ENCODE measurements at regions not wholly inside any gene's neighbourhood (a gene's known extent, or its start where the extent isn't known, plus 50 kb on each side); places are given as distances from the start of the nearest gene placed in this dataset.

GRCh38 chr3:110628650-110629301, 442.8 kb upstream of the NECTIN3 start:
- Histone ChIP-seq H3K9me3 (ENCODE audit: control insufficient read depth, low read length) (peaks cover under 1% of the 10 kb centered on the region), H3K4me3 (ENCODE audit: low read length) (no peak overlapping the region), H3K27me3 (ENCODE audit: control insufficient read depth, insufficient read depth, low read length, poor library complexity, severe bottlenecking) (no peaks in the 10 kb centered on the region), H3K4me1 (ENCODE audit: control insufficient read depth, insufficient read depth, low read length) (no peaks in the 10 kb centered on the region), H3K36me3 (ENCODE audit: control insufficient read depth, insufficient read depth, low read length) (no peaks in the 10 kb centered on the region), H3K27ac (ENCODE audit: low read depth, low read length) (no peak overlapping the region), H3K9ac (ENCODE audit: extremely low read depth, low read length, poor library complexity, severe bottlenecking) (no peak overlapping the region)
- H3K4me3 Mint-ChIP-seq = no peak overlapping the region
- no peak overlapping the region for H3K27ac Mint-ChIP-seq
- peaks cover 4% of the 10 kb centered on the region for H3K9me3 Mint-ChIP-seq
- H3K4me1 Mint-ChIP-seq = peaks cover 31% of the 10 kb centered on the region
- DNase-seq = no peak
- no peaks in the 10 kb centered on the region for H3K27me3 Mint-ChIP-seq (ENCODE audit: insufficient read depth)
- 88 to 93% methylated on average over 3 to 4 of the region's 4 CpGs for WGBS, 2 experiments (ENCODE audit: insufficient coverage in 1 of 2, insufficient read length in 1 of 2)
- H3K36me3 Mint-ChIP-seq (ENCODE audit: low read depth) = no peaks in the 10 kb centered on the region
- TF ChIP-seq CTCF (conservative IDR thresholded peaks at IDR 0.05) = no peak

GRCh38 chr3:110629917-110630316, 441.7 kb upstream of the NECTIN3 start:
- H3K36me3 ChIP-seq (ENCODE audit: control insufficient read depth, insufficient read depth, low read length) = no peaks in the 10 kb centered on the region
- no peak overlapping the region for H3K4me3 Mint-ChIP-seq
- H3K36me3 Mint-ChIP-seq (ENCODE audit: low read depth) = no peaks in the 10 kb centered on the region
- H3K27ac ChIP-seq (ENCODE audit: low read depth, low read length) = no peak overlapping the region
- 90 to 92% methylated on average over 1 of the region's 1 CpG for WGBS, 2 experiments (ENCODE audit: insufficient coverage in 1 of 2, insufficient read length in 1 of 2)
- no peaks in the 10 kb centered on the region for H3K4me1 ChIP-seq (ENCODE audit: control insufficient read depth, insufficient read depth, low read length)
- no peak for DNase-seq
- H3K4me1 Mint-ChIP-seq = peaks cover 24% of the 10 kb centered on the region
- no peak overlapping the region for H3K4me3 ChIP-seq (ENCODE audit: low read length)
- no peak for TF ChIP-seq CTCF (conservative IDR thresholded peaks at IDR 0.05)
- H3K9me3 ChIP-seq (ENCODE audit: control insufficient read depth, low read length) = no peaks in the 10 kb centered on the region
- H3K27me3 Mint-ChIP-seq (ENCODE audit: insufficient read depth) = no peaks in the 10 kb centered on the region
- peaks cover 4% of the 10 kb centered on the region for H3K9me3 Mint-ChIP-seq
- no peak overlapping the region for H3K9ac ChIP-seq (ENCODE audit: extremely low read depth, low read length, poor library complexity, severe bottlenecking)
- H3K27me3 ChIP-seq (ENCODE audit: control insufficient read depth, insufficient read depth, low read length, poor library complexity, severe bottlenecking) = no peaks in the 10 kb centered on the region
- no peak overlapping the region for H3K27ac Mint-ChIP-seq

- TF ChIP-seq CTCF (conservative IDR thresholded peaks at IDR 0.05) = no peak
- Mint-ChIP-seq H3K27me3 (ENCODE audit: insufficient read depth) (no peaks in the 10 kb centered on the region), H3K27ac (no peak overlapping the region), H3K9me3 (peaks cover 18% of the 10 kb centered on the region), H3K36me3 (ENCODE audit: low read depth) (peaks cover 5% of the 10 kb centered on the region), H3K4me1 (no peaks in the 10 kb centered on the region), H3K4me3 (no peak overlapping the region)
- no peak overlapping the region for H3K4me3 ChIP-seq (ENCODE audit: low read length)
- no peak for DNase-seq
- H3K4me1 ChIP-seq (ENCODE audit: control insufficient read depth, insufficient read depth, low read length) = no peaks in the 10 kb centered on the region
- no peak overlapping the region for H3K27ac ChIP-seq (ENCODE audit: low read depth, low read length)
- H3K36me3 ChIP-seq (ENCODE audit: control insufficient read depth, insufficient read depth, low read length) = no peaks in the 10 kb centered on the region
- 94 to 97% methylated on average over 10 to 17 of the region's 17 CpGs for WGBS, 2 experiments (ENCODE audit: insufficient coverage in 1 of 2, insufficient read length in 1 of 2)
- no peaks in the 10 kb centered on the region for H3K27me3 ChIP-seq (ENCODE audit: control insufficient read depth, insufficient read depth, low read length, poor library complexity, severe bottlenecking)
- no peak overlapping the region for H3K9ac ChIP-seq (ENCODE audit: extremely low read depth, low read length, poor library complexity, severe bottlenecking)
- H3K9me3 ChIP-seq (ENCODE audit: control insufficient read depth, low read length) = peaks cover 24% of the 10 kb centered on the region
Observed at GRCh38 chr3:110644203-110644602, 427.4 kb upstream of the NECTIN3 start.

All from endodermal cell (in vitro differentiated cells).